GM19324 (cell line): ENCODE measurements at regions not wholly inside any gene's neighbourhood (a gene's known extent, or its start where the extent isn't known, plus 50 kb on each side); places are given as distances from the start of the nearest gene placed in this dataset.

Experiments
- ATAC-seq: cut with Tn5 transposase; IDR thresholded peaks from one replicate; pipeline ENCODE4 v1.9.1; 2021; ENCODE audit warnings: mild to moderate bottlenecking, moderate library complexity; ENCODE audit not compliant: unreplicated experiment, low FRiP score

DNA sequence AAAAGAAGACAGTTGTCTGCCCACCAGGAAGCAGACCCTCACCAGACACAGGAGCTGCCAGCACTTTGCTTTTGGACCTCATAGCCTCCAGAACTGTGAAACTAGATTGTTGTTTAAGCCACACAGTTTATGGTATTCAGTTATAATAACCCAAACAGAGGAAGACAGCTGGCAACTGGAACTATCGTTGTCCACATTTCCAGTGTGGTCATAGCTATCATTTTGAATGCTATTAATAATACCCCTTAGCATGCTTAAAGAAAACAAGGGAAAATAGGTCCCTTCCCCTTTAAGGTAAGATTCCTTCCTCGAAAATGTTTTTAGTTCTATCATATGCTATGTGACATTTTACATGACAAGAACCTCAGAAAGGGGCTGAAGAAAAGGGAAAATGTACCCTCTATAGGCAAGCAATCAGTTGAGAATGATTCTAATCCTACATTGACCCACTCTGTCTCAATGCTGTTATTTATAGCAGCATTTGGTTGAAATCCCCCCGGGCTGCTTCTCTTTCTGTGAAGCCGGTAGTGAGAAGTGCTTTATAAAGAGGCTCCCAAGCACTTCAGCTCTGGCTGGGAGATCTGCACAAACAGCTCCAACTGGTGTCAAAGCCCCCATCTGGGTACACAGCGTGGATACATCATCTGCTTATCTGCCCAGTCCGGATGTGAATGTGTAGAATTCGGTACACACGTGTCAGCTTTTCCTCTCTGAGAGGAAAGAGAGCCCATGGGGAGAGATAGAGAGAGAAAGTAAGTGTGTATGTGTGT is 221.2 kb upstream of the FLRT2 start:
- ATAC-seq: no peak

DNA sequence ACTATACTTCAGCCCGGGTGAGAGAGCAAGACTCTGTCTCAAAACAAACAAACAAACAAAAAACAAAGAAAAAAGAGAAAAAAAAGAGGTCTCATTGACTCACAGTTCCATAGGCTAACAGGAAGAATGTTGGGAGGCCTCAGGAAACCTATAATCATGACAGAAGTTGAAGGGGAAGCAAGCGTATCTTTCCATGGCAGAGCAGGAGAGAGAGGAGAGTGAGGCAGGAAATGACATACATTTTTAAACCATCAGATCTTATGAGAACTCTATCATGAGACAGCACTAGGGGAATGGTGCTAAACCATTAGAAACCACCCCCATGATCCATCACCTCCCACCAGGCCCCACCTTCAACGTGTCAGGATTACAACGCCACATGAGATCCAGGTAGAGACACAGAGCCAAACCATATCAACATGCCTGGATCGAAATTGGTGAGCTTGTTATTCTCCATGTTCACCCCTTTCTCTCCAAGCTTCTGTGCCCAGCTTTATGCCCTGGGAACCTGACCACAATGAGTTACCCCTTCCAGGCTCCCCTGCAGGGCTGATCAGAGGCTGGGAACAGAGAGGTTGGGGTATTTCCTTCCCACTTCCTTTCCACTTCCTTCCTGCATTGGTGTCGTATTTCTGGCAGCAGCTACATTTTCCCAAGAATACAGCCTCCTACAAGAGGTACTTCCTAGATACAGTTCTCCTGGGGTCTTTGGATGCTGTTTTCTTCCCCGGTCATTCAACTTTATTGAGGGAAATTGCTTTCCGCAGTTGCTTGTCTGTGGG is 219.3 kb upstream of the FLRT2 start:
- no peak for ATAC-seq

DNA sequence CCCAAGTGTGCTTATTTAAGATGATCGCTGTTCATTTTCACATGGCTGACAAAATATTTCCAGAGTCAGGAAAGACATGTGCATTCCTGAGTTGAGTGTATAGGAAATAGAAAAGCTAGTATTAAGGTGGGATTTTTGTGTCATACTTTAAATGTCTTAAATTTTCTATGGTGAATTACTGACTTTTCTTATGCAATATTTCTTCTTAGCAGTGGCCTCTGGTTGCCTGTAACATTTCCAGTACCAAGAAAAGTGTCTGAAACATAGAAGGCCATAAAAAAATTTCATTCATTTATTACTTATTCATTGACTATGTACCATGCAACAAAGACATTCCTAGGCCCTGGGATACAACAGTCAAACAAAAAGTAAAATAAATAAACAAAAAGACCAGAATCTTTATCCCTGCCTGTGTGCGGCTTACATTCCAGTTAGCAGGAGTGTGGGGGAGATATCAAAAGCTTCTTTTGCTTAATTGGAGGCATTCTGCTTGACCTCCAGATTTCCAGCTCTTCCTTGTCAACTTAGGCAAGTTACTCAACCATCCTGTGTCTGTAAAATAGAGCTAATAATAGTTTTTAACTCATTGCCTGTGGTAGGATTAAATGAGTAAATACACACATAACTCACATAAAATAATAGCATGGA is 216.3 kb upstream of the FLRT2 start:
- ATAC-seq: no peak

DNA sequence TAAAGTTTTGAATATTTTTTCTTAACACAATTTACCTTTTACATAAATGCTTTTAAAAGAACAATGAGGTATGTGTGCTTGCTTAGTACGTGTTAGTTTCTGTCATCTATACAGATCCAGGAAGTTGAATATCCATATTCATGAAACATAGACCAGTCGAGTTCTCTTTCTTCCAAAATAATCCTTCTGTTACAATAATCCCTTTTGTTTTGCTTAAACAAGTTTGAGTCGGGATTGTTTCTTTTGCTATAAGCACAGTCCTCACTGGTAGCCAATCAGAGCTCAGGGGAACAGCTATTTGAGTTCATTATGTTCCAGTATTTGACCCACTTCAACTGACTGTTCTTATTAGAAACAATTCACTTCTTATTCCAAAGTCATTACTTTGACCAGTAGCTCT is 214.7 kb upstream of the FLRT2 start:
- ATAC-seq: no peak

DNA sequence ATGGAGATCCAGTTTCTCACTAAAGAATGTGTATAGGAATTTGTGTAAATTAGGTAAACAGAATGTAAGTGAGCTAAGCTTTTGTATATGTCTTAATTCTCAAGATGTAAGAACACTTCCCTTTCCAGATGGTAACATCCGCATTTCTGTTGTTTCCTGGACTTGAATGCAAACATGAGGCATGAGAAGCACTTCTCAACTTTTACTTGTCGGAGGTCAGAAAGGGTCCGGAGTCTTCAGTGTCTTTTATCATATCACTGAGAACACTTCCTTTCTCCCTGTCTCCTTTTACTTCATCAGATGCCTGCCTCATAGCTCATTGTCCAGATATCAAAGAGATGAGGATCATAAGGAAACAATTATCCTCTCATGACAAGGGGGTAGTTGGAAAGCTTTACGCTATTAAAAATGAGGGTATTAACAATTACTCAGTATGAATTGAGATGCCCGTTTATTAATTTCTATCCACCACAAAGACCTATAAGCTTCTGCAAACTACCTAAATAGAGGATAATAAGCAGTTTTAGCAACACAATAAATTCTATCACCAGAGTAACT is 214.1 kb upstream of the FLRT2 start:
- no peak for ATAC-seq

DNA sequence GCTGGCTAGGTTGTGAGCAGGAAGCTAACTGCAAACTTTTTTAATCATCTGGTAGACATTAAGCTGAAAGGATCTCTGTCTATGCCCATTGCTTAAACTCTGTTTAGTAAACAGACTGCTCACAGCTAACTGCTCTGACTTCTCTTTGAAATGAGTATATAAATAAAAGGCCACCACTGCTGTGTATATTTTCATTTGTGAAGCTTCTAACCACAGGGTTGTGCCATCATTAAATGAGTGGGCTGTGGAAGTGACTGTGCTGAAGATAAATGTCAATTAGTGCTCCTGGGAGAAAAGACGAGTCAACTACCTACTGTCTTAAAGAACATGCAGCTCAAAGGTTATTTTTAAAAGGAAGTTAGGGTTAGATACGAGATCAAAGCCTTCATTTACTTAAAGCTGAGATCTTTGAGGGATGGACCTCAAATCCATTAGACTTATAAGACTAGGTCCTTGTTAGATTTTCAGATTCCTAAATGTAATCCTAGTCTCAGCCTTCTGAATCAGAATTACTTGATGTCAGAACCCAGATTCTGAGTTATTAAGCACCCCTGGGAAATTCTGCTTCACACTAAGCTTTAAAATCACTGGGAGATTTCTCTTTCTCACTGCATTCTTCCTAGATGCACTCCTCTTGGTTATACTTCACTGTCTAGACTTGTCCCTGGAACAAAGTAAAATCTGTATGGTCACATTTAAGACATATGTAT is 213.1 kb upstream of the FLRT2 start:
- ATAC-seq: no peak

DNA sequence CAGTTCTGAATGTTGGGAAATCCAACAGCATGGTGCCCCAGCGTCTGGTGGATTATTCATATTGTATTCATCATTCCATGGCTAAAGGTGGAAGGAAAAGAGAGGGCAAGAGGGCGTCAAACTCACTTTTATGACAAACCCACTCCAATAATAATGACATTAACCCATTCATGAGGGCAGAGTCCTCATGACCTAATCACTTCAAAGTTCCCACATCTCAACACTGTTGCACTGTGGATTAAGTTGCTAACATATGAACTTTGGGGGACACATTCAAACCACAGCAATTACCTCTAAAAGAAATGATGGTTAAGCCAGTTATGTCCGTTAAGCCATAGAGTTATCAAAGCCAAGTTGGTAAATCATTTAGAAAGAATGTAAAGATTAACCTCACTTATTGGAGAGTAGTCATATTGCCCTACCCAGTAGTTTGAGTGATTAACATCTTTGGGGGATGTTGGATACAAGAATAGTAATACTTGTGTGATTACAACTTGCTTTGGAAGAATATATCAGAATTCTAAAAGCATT is 212.4 kb upstream of the FLRT2 start:
- ATAC-seq: no peak

DNA sequence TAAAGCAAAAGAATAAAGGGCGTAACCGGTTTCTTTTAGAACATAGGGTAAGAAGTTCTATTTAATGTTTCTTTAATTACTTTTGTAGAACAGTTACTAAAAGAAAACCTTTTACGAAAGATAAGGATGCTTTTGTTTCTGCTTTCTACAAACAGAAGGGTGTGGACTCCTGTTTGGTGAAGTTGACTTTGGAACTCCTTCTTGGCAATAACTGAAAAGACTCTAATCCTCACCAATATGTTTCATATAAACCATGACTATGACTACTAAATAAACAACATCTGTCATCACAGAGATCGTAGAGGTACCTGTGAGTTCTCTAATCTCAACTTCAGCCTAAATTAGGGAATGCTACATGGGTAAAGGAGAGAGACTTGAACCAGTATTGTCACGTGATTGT is 210.8 kb upstream of the FLRT2 start:
- ATAC-seq: no peak

DNA sequence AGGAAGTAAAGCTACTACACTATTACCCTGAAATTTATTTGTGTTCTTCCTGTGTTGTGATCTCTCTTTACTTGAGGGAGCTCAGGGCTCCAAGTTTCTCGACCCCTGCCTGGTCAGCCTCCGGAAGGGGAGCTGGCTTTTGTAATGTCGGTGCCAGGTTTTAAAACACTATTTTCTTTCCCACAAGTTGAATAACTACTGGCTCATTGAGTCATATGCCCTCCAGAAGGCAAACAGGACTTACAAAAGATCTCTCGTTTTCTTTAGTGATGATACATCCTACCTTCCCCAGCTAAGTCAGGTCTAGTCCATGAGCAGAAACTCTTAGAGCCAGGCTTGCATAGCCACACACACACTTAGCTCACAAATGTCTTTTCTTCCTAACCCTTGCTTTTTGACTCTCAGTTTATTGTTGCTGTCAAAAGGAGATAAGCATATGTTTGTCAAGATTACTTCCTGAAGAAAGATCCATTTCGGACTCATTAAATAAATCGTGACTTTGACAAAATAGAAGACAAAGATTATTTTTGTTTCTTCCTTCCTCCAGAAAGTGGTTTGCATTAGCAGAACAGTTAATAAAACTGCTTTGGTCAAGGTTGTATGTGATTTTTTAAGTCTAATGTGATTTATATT is 209.8 kb upstream of the FLRT2 start:
- no peak for ATAC-seq

DNA sequence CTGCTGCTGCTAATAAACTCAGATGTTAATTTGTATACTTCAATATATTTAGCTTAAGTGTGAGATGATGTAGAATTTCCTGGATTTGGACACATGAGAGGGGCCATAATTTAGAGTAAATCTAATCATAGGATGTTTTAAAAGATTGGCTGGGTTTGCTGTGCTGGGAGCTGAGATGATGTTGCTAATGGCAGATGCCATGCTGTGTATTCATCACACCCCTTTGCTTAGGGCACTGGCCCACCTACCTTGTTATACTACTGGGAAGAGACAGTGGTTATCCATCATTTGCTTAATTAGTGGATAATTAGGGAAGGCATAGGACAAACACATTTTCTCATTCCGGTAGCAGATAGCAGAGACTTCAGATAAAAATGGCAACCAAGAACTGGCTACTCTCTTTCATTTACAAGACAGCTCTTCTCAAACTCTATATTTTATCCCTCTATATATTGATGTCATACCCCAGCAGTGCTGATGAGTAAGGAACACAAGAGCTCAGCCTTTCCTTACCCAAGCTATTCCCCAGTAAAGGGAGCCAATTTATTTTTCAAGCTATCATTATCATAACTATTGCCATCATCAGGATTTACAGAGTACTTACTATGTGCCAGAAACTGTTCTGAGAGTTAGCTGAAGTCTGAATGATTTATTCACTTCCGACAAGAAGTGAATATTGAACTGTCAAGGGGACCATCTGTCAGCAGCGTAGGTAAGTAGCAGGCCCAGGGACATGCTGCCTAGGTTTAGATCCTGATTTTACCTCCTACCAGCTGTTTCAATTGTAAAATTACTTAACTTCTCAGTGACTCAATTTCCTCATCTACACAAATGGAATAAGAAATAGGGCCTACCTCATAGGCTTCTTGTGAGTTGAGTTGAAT is 204.6 kb upstream of the FLRT2 start:
- ATAC-seq: no peak

DNA sequence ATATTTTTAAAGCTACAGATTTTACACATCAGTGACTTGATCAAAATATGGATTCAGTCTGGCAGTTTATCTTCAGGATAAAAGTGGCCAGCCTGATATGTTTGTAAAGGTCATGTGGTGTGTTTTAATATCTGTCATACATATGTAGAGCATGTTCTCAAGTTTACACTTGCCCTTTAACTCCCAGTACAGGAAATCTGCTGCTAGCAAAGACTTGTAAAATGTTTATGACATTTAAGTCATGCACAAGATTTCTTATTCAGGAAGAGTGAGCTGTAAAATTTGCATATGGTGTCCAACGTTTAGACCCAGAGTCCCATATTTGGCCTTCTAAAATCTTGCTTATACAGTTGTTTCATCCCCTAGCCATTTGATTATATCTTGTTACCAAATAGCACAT is 197.5 kb upstream of the FLRT2 start:
- no peak for ATAC-seq

DNA sequence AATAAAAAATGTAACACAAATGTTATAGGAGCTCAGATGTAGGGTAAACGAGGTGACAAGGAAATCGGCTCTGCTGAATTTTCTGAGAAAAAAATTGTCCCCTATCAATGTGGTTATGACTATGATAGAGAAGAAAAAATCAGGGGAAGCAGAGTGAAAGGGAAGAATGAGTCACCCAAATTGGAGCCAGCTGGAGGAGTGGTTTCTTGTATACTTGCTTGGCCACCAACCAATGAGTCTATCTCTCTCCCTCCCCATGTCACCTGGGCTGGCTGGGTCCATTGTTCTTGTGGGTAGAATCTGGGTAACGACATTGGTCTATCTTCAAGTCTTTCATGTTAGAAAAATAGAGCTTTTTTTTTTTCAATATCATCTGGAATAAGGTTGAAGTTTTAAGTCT is 196.6 kb upstream of the FLRT2 start:
- no peak for ATAC-seq

DNA sequence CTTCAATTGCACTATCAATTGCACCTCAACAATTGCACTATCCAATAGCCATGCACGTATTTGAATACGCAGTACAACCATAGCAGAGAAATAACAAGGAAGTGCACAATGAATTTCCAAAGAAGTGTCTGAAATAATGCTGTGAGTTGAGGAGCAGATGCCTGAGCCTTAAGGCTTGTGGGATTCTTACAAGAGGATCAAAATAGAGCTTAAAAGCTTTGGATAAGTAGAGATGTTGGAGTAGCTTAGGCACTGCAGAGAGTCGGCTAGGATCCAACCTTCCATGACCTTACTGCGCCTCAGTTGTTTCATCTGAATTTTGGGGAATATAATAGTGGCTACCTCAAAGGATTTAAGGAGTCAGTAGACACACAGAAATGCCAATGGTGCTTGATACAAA is 196.1 kb upstream of the FLRT2 start:
- no peak for ATAC-seq

DNA sequence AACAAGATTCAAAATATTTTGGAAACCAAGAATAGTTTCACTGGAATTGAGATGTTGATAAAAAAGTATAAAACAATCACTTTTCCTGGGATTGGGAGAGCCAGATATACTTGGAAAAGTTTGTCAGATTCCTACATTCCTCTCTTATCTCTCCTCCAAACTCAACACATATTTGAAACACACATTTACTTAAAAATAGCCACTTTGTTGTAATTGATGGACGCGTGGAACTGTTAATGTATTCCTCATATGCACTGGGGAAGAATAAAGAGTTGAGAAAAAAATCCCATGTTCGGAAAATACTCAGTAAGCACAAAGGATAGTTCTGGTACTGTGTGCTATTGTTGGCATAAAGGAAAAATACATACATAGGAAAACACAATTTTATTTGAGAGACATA is 195.6 kb upstream of the FLRT2 start:
- no peak for ATAC-seq

DNA sequence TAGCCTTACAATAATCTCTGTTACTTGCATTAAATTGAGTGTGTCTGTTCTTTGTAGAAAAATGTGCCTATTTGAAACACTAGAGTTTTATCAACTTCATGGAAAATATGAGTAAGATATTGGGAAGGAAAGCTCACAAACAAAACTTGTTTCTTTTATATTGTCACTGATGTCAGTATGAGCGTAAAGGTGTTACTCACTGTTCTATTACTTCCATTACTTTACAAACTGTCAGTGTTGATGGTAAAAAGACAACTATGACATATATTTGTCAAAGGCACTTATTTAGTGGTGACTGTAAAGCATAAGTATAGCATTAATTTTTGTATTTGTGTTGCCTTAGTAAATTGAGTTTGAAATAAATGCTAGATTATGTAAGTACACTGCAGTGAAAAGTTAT is 193.7 kb upstream of the FLRT2 start:
- no peak for ATAC-seq

DNA sequence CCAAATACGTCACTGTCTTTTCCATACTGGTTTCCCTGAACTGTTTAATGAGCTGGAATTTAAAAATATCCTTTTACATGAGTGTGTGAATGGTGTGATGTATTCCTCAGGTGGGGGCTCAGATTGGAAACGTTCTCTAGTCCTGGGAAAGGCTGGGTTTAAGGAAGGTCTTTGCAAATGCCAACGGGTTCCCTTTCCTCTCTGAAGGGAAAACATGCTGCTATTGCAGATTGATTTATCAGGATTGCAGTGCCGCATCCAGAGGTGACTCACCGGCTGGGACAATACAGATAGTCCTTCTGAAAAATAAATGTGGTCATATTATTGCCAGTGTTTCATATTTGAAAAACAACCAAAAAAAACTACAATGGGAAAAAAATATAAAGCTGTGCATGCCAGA is 193.1 kb upstream of the FLRT2 start:
- ATAC-seq: no peak

DNA sequence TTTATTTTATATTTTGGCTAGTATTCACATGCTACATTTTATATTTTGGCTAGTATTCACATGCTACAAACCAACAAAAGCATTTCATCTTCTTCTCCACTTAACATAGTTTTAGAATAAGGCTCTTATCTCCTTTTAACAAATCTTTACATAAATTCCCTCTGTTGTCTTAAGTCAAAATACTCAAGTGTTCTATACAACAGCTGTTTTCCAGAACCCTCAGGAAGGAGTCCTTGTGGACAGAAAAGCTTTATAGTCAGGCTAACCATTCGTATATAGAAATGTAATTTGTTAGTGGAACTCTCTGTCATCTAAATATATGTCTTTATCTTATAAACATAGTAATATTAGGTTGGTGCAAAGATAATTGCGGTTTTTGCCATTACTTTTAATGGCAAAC is 191.0 kb upstream of the FLRT2 start:
- ATAC-seq: no peak

DNA sequence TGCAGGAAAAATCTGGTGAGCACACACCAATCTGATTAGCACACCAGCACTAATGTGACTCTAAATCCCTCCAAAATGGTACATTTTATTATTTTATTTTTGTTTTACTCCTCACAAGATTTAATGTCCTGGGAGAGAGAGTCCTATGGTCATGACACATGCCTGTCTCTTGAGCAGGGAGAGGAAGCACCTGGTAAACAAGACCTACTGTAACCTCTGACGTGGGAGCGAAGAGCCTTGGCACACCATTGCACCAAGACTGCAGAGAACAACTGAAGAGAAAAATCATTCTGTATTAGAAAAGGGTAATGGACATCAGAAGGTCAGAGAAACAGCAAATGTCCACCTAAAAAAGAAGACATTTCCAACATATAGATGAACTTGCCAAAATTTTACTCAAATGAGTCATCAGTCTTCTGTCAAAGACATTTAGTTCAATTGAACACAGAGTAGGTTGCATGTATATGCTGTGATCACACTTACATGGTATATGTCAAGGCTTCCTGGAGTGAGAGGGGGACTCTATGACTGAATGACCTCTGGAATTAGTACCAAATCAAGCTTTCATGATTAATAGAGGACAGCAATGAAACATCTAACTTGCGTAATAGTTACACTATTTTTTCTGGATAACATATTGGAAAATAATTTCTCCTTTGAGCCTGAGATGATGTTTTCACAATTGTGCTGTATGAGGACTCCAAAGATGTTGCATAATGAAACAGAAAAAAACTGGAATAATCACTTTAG is 186.9 kb upstream of the FLRT2 start:
- ATAC-seq: no peak
